B cell (primary cell): ENCODE measurements at regions not wholly inside any gene's neighbourhood (a gene's known extent, or its start where the extent isn't known, plus 50 kb on each side); places are given as distances from the start of the nearest gene placed in this dataset.

ENCODE experiments used
- EZH2 ChIP-seq: IDR thresholded peaks from 2 replicates; pipeline ENCODE4 v1.6.1; 2012; ENCODE audit warnings: borderline replicate concordance, low read depth, mild to moderate bottlenecking, moderate library complexity, low read length; ENCODE audit not compliant: insufficient read depth, poor library complexity, severe bottlenecking
- TF ChIP-seq, protein P1 (sequence below): fragments of 200-600 bp; IDR thresholded peaks from one replicate; pipeline ENCODE4 v1.8.0; 2022; ENCODE audit warnings: antibody characterized with exemption, mild to moderate bottlenecking

DNA sequence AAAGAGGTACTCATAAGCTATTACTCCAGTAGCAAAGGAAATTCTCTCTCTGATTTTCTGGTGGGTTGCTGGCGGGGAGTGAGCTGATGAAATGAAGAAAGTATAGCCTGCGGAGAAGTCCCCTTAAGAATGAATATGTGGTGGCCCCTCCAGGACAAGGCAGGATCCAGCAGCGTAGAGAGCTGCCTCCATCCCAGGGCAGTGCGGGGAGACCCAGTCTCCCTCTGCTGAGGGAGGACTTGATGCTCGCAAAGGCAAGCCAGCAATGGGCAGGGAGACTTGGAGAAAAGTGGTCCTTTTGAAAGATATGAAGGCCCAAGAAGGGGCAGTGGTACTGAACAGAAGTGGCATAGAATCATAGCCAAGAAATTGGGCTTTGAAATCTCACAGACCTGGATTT is 106.0 kb upstream of the SLC44A3 start:
- TF ChIP-seq, protein P1, sequence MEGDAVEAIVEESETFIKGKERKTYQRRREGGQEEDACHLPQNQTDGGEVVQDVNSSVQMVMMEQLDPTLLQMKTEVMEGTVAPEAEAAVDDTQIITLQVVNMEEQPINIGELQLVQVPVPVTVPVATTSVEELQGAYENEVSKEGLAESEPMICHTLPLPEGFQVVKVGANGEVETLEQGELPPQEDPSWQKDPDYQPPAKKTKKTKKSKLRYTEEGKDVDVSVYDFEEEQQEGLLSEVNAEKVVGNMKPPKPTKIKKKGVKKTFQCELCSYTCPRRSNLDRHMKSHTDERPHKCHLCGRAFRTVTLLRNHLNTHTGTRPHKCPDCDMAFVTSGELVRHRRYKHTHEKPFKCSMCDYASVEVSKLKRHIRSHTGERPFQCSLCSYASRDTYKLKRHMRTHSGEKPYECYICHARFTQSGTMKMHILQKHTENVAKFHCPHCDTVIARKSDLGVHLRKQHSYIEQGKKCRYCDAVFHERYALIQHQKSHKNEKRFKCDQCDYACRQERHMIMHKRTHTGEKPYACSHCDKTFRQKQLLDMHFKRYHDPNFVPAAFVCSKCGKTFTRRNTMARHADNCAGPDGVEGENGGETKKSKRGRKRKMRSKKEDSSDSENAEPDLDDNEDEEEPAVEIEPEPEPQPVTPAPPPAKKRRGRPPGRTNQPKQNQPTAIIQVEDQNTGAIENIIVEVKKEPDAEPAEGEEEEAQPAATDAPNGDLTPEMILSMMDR, result no peak
- TF ChIP-seq EZH2, result no peak
